Lung (tissue), 11 donors: ENCODE measurements at regions not wholly inside any gene's neighbourhood (a gene's known extent, or its start where the extent isn't known, plus 50 kb on each side); places are given as distances from the start of the nearest gene placed in this dataset.

Source experiments
- ATAC-seq: fragments of 200-7000 bp; cut with Tn5 transposase; one replicate; pipeline ENCODE4 v1.9.1; 2020; ENCODE audit warnings: moderate number of reproducible peaks; ENCODE audit not compliant: insufficient read depth, low FRiP score
- DNase-seq, 3 donors: peaks; one replicate each; pipeline ENCODE4 v3.0.0-alpha.2; 2013 to 2017
- H3K27ac ChIP-seq, 2 donors: one replicate each; pipeline ENCODE4 v1.5.1; 2013; ENCODE audit warnings: mild to moderate bottlenecking in 2 of 2, moderate library complexity in 2 of 2, control low read depth in 1 of 2, inconsistent platforms in 1 of 2, low read depth in 1 of 2, low read length in 1 of 2
- H3K27me3 ChIP-seq, 3 donors: one replicate each; pipeline ENCODE4 v1.5.1; 2013; ENCODE audit warnings: low read length in 2 of 3; ENCODE audit not compliant: control insufficient read depth in 3 of 3, insufficient read depth in 3 of 3
- H3K36me3 ChIP-seq, 4 donors: one replicate each; pipeline ENCODE4 v1.5.1; 2013; ENCODE audit warnings: low read length in 4 of 4, mild to moderate bottlenecking in 1 of 4, moderate library complexity in 1 of 4; ENCODE audit not compliant: control insufficient read depth in 4 of 4, insufficient read depth in 4 of 4
- H3K4me1 ChIP-seq, 5 donors: one replicate each; pipeline ENCODE4 v1.5.1; 2013; ENCODE audit warnings: low read length in 5 of 5, mild to moderate bottlenecking in 2 of 5, moderate library complexity in 1 of 5; ENCODE audit not compliant: control insufficient read depth in 5 of 5, insufficient read depth in 5 of 5
- H3K4me3 ChIP-seq: one replicate; pipeline ENCODE4 v1.5.1; 2013; ENCODE audit warnings: mild to moderate bottlenecking, control low read depth, moderate library complexity
- H3K9ac ChIP-seq, 2 donors: one replicate each; pipeline ENCODE4 v1.5.1; 2013; ENCODE audit warnings: low read length in 2 of 2, control low read depth in 1 of 2; ENCODE audit not compliant: insufficient read depth in 1 of 2
- H3K9me3 ChIP-seq, 4 donors: one replicate each; pipeline ENCODE4 v1.5.1; 2013; ENCODE audit warnings: low read length in 3 of 4, mild to moderate bottlenecking in 1 of 4, moderate library complexity in 1 of 4; ENCODE audit not compliant: control insufficient read depth in 4 of 4, insufficient read depth in 3 of 4
- CTCF ChIP-seq: IDR thresholded peaks from 2 replicates; pipeline ENCODE4 v1.5.1; 2012; ENCODE audit warnings: mild to moderate bottlenecking; ENCODE audit errors: control extremely low read depth, extremely low read depth
- WGBS, 2 donors: extraction: QIAGEN DNeasy Blood & Tissue Kit; methylation state at CpG; one replicate each; pipeline ENCODE4 v1.1.7; 2013; 5-methylcytosine and 5-hydroxymethylcytosine counted together
- donor health status: control.
- donor health status: control.
- donor health status: Bipolar disorder and iron deficiency.
- donor health status: healthy.
- donor health status: DM: yes; HTN: yes; CAD: no.

GRCh38 chr14:95445161-95445560 lies 71.3 kb downstream of the SYNE3 start:
- Histone ChIP-seq H3K4me3 (no peak overlapping the region), H3K27ac (no peak overlapping the region), H3K4me1 (no peaks in the 10 kb centered on the region), H3K9me3 (no peaks in the 10 kb centered on the region), H3K9ac (no peak overlapping the region), H3K27me3 (no peaks in the 10 kb centered on the region), H3K36me3 (peaks cover 0 to 21% (median 4%) of the 10 kb centered on the region in 4 donors)
- ATAC-seq, result no peak
- DNase-seq, result no peak
- WGBS, 2 donors, result 59 to 76% methylated on average over 3 of the region's 3 CpGs
- TF ChIP-seq CTCF, result no peak

- Histone ChIP-seq H3K4me3 (no peak overlapping the region), H3K4me1 (no peaks in the 10 kb centered on the region), H3K9ac (no peak overlapping the region), H3K27me3 (no peaks in the 10 kb centered on the region), H3K27ac (no peak overlapping the region), H3K9me3 (no peaks in the 10 kb centered on the region), H3K36me3 (peaks cover 0 to 15% (median 4%) of the 10 kb centered on the region in 4 donors)
- TF ChIP-seq CTCF, result no peak
- DNase-seq, result no peak
- ATAC-seq, result no peak
- WGBS, 2 donors, result 89 to 94% methylated on average over 16 of the region's 16 CpGs
Observed at GRCh38 chr14:95444132-95445129, 72.0 kb downstream of the SYNE3 start.

- H3K27ac ChIP-seq, result no peak overlapping the region
- DNase-seq (peak; percentile 85 to 90 (median 86)), ATAC-seq (peak; percentile 81)
- H3K4me1 ChIP-seq, result no peaks in the 10 kb centered on the region
- WGBS, 2 donors, result 32 to 39% methylated on average over 5 of the region's 5 CpGs
- TF ChIP-seq CTCF, result peak; percentile 71
- no peak overlapping the region for H3K4me3 ChIP-seq
- H3K9ac ChIP-seq, result no peak overlapping the region
- H3K9me3 ChIP-seq, result no peaks in the 10 kb centered on the region
- H3K27me3 ChIP-seq, result no peaks in the 10 kb centered on the region
- H3K36me3 ChIP-seq, result peaks cover 0 to 21% (median 0%) of the 10 kb centered on the region in 4 donors
Observed at GRCh38 chr14:95442633-95443021, 73.8 kb downstream of the SYNE3 start.
